NCI-H2107 treated with DMSO at 0.1 percent for 48 hours (cell line): ENCODE measurements at regions not wholly inside any gene's neighbourhood (a gene's known extent, or its start where the extent isn't known, plus 50 kb on each side); places are given as distances from the start of the nearest gene placed in this dataset.
"Not testable (repeated sequence)": the region's sequence is repeated elsewhere in the genome, so short reads cannot be mapped to it uniquely, and the experiment has no call there.

Experiments used
- DNase-seq: peaks from one replicate; lab custom pipeline; 2025; ENCODE audit not compliant: unreplicated experiment; lab: John Stamatoyannopoulos, UW

DNA sequence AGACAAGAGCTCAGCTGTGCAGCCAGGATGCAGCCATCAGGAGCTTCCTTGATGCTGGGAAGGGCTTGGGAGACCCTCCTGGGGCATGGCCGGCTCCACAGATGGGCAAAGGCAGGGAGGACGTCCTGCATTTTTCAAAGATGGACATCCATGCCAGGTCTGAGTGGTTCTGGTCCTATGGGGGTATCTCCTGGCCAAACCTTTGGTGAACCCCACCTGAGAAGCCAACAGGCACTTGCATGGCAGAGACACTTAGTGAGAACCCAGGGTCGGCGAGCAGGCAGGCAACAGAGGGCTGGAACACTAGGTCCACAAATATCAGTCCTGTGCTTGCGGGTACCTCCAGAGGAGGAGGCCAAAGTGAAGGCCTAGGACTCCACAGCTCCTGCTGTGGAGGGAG, 70.0 kb downstream of the KCTD15 start:
- DNase-seq = no peak

DNA sequence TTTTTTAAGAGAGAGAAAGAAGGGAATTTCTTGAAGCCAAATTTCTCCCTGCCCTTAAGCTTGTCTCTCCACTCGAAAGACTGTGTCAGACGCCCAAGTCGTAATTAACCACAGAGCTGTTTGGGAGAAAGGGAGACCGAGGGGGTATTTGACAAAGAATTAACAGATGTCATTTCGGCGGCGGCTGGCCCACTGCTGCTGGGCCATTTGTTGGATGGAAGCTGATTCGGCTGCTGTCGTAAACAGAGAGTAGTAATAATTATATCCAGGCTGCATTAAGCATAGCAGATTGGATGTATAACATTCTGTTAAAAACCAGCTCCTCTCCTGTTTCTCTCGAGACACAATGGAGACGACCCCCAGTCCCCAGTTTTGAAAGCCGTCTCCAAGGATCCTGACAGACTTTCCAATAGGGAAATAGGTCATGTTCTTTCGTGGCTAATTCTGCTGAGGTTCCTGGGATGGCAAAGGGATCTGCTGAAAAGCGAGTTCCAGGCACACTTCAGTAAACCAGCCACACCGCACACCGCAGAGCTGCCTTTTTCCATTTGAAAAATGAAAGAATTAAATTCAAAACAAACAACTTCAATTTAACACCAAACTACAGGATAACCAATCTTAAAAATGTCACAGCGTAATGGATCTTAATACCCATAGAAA, 71.5 kb downstream of the KCTD15 start:
- no peak for DNase-seq

DNA sequence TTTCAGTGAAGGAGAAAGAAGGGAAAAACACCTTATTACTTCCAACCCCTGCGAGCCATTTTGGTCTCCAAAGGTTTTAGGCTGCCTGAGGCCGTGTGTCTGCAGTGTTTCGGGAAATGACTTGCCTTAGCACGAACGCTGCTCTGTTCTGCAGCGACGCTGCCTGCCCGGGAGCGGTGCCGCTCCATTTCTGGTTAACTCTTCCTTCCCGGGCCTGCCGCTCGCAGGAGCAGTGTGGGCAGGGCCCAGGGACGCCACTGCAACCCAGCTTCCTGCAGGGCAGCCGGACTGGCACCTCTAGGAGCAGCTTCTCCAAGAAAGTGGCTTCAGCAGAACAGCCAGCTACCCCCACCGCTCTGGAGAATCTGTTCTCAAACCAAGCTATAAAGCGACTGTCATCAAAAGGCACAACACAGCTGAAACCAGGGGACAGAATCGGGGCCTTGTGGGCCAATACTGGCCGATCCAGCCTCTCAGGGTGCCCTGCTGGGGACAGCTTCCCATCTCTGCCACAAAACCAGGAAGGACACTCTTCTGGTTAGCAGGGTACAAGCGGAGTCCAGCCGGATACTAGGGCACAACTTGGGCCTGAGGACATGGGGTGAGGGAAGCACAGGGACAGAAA, 72.2 kb downstream of the KCTD15 start:
- no peak for DNase-seq

DNA sequence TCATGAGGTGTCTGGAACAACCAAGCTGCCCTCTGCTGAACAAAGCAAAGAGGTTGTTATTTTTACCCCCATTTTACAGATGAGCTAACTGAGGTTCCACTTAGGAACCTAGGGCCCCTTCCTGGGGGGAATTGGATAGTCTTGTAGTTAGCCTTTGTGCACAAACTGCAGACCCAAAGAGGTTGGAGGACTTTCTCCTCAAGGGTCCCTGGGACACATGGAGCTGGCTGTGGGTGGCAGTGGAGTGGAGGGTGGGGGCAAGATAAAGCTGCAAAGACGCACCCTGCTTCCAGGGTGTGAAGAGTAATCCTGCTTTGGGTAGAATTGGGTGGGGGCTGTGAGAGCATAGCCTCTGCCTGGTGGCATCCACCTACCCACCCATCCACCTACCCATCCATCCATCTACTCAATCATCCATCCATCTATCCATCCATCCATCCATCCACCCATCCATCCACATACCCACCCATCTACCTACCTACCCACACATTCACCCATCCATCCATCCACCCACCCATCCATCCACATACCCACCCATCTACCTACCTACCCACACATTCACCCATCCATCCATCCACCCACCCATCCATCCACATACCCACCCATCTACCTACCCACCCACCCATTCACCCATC, 73.7 kb downstream of the KCTD15 start:
- DNase-seq = not testable (repeated sequence)

DNA sequence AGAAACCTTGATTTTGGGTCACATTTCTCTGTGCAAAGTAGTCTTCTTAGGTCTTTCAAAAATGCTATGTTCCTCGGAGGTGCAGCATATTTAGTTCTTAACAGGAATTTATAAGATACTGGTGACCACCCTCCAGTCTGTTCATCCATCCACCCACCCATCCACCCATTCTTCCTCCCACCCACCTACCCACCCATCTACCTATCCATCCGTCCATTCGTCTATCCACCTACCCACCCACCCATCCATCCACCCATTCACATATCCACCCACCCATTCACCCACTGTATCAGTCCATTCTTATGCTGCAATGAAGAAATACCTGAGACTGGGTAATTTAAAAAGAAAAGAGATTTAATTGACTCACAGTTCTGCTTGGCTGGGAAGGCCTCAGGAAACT, 74.9 kb downstream of the KCTD15 start:
- no peak for DNase-seq

DNA sequence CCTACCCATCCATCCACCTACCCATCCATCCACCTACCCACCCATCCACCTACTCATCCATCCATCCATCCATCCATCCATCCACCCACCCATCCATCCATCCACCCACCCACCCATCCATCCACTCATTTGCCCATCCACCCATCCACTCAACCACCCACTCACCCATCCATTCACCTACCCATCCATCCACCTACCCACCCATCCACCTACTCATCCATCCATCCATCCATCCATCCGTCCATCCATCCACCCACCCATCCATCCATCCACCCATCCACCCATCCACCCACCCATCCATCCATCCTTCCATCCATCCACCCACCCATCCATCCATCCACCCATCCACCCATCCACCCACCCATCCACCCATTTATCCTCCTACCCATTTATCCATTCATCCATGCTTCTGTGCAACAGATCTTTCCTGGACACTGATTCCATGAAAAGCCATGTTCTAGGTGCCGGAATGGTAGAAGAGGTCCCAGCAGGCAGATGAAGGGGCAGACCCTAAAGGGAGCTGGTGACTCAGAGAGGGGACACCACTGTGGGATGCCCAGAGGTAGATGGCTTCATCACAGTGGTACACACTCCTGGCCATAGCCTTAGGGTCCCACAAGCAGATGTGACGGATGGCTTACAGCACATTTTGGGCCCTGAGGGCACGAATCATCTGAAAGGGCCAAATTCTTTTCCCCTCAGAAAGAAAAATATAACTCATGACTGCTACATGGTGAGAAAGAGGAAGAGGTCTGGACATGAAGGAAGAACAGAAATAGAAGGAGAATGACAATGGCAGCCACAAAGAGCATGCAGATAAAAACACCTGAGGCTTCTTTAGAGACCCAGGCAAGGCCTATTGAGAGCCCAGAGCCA, 76.0 kb downstream of the KCTD15 start:
- DNase-seq = no peak

DNA sequence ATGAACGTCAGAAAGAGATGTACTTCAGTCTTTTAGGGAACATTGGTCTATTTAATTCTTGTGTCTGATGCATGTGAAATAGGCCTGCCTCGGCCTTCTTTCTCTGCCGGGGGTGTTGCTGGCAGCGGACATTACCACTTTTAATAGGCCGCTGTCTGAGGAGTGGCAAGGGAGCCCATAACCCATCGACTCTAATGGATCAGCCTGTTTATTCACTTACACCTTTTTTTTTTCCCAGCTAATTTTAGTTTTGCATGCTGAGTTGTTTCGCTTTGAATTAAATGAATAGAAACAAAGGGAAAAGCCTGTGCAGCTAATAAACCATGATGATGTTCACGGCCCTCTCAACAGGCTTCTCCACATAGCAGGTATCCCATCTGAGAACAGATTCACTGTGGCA, 78.4 kb downstream of the KCTD15 start:
- no peak for DNase-seq

DNA sequence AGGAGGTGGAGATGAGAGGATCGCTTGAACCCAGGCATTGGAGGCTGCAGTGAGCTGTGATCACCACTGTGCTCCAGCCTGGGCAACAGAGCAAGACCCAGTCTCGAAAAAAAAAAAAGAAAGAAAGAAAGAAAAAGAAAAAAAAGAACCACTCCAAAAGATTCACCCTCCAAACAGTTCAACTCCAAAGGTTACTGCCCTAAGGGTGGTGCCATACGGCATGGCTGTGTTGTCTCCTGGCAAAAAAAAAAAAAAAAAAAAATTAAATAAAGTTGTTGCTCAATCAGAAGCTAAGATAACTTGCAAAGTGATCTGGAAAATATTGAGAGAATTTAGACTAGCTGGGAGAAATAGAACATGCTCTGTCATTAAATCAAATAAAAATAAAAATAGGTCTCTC, 79.5 kb downstream of the KCTD15 start:
- DNase-seq = no peak

DNA sequence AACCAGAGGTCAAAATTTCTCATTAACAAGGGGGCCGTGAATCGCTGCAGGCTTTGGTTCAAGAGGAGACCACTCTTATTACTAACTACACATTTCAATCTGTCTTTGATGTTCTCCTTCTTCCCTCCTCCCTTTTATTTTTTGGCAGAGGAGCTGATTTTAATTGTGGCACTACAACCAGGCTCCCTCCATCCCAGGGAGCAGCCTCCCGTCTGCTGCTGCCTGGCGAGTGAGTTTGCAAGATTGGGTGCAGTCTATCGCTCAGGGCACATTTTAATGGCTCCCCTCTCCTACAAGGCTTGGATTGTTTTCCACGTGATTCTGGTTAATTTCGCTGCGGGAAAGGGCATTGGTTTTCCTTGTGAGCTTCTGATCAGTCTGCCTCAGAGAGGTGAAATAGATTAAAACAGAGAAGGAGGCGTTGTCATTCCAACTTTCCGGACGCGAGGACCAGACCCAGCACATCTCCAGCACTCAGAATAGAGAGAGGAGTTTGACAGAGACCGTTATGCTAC, 81.4 kb downstream of the KCTD15 start:
- DNase-seq = no peak

DNA sequence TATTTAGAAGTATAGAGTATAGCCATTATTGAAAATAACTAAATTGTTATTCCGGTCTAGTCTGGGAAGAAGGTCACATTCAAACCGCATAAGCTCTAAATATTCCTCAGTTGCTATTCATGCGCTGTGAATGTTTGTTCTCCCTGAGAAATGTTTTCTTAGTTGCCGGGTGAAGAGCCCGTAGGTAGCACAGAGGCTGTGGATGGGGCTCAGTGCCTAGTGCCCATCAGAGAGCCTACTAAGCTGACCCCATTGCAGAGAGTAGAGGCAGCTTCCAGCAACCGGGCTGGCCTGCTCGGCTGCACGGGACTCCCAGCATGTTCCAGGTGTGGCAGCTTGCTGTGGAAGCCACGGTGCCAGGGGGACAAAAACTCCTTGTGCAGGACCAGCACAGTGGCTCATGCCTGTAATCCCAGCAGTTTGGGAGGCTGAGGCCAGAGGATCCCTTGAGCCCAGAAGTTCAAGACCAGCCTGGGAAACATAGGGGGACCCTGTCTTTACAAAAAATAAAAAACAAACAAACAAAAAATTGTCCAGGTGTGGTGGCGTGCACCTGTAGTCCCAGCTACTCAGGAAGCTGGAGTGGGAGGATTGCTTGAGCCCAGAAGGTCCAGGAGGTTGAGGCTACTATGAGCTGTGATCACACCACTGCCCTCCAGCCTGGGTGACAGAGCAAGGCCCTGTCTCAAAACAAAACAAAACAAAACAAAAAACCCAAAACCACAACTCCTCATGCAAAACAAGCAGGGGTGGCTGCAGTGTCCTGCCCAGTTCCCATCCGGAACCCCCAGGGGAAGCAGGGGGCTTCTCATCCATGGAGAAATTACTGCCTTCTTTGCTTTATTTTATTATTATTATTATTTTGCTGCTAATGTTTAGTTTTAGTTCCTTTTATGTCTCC, 82.5 kb downstream of the KCTD15 start:
- DNase-seq = no peak

DNA sequence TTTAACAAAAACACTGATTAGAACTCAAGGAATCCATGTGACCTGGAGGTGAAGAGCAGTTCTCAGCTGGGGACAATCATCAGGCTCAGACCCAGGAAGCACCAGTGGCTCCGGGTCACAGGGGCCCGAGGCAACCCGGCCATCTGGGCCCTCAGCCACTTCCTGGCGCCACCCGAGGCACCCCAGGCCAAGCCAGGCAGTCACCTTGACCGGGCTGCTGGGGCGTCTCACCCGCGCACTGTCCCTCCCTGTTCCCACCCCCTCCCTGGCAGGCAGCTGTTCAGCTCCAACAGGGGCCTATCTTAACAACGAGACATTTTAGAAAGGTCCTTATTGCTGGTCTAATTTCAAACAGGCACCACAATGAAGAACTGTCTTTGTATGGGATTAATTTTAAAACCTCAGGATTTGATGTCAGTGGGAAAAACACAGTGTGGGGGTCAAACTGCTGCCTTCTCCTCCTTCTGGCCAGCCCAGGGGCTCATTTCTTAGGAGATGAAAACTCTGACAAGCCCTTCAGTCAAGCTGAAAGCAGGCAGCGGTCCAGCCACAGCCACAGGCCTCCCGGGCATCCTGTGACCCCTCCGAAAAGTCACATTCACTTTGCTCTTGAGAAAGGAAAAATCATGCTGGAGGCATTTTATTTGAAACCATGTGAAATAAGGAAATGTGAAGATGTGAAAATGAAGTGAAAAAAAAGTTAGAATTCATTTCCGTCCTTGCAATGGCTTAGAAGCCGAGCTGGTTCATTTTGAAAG, 83.3 kb downstream of the KCTD15 start:
- DNase-seq = no peak

DNA sequence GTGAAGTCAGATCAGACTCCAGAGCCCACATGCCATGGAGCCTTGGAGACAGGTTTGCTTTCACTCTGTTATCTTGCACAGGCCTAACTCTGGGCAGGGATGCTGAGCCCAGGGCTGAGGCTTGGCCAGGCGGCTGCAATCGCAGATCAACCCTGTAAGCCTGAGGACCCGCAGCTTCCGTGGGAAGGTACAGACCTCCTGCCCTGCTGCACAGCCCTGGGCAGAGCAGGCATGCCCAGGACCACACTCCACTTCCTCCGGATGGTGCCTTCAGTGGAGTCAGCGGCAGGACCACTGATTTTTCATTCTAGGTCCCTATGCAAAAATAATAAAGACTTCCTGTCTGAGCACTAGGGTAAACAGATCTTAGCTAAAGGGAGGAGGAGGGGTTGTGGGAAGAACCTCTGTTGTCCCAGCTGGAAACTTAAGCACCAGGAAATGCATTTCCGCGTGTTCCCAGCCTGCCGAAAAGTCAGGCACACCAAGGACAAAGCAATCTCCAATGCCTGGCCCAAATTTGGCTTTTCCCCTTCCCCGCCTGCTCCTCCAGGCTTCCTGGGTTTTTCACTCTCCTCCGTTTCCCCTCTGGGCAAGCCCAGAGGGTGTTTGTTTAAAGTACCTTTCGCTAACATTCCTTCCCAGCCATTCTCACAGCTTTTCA, 87.3 kb downstream of the KCTD15 start:
- no peak for DNase-seq

DNA sequence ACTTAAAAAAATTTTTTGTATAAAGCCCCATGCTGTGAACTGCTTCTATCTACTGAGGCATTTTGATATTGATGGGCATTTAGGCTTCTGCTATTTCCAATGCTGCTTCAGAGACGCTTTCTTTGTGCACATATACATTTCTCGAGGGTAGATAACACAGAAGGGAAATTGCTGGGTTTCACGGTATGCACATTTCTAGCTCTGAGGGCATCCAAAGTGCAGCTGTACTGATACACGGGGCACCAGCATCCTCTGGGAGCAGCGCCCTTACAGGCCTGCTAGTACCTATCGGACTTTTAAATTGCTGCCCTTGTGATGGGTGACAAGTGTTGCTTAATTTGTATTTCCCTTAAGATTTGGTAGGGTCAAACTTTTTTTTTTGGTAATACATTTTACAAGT, 88.6 kb downstream of the KCTD15 start:
- DNase-seq = no peak

DNA sequence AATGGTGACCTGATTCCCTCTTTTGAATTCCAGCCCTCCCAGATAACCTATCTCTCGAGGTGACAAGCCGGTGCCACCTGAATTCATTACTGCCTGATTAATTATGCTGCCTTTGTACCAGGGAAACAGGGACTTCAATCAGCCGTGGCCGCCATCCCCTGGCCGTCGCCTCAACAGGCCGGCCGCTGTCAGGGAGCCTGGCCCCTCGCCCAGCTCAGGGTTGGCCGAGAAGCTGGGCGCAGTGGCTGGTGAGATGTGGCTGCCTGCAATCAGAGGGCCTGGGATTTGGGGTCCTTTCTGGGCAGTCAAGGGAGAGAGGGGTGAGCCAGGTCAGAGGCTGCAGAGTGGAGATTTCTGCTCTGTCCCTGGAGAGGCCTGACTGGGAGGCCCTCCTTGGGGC, 91.2 kb downstream of the KCTD15 start:
- DNase-seq = no peak

DNA sequence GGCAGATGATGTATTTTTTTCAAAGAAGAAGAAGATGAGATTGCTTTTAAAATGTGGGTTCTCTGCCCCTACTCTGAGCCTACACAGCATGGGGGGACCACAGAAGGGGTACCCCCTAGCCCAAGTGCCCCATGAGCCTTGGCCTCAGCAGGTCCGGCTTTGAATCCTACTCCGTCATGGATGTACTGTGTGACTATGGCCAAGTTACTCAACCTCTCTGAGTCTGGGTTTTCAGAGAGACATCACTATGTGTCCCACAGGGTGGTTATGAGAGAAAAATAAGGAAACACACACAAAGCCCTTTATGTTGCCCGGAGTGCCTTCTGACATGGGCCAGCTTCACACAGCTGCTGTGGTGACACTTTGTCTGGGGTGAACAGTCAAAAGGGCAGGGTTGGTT, 92.0 kb downstream of the KCTD15 start:
- DNase-seq = no peak

DNA sequence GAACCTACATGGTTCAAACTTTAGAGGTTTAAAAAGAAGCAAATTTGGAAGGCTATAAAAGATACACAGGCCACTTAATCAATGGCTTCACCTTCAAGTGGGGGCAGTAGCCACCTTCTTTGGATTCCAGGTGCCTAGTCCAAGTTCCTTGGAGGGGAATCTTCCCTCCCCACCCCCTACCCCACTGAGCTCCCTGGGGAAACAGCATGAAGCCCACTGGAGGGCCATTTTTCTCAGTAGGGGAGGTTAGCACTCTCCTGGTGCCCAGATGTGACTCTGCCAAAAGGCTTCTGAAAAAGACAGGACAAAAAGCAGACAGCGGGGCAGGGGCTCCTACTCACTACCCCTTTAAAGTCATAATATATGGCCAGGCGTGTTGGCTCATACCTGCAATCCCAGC, 93.9 kb downstream of the KCTD15 start:
- DNase-seq = no peak

DNA sequence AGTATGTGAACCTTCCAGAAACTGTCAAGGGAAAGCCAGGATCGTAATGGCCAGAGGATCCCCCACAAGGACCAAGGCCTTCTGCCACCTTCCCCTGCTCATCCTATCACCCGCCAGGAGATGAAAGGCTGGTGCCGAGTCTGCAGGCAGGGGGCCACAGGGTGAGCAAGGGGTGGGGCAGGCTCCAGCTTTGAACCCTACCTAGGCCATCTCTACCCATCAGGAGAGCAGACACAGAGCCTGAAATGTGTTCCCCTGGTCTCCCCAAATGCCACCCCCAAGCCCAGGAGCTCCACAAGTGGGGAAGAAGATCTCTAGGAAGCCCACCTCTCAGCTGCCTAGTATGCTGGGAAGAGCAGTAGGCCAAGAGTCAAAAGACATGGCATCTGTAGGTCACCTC, 95.1 kb downstream of the KCTD15 start:
- no peak for DNase-seq

DNA sequence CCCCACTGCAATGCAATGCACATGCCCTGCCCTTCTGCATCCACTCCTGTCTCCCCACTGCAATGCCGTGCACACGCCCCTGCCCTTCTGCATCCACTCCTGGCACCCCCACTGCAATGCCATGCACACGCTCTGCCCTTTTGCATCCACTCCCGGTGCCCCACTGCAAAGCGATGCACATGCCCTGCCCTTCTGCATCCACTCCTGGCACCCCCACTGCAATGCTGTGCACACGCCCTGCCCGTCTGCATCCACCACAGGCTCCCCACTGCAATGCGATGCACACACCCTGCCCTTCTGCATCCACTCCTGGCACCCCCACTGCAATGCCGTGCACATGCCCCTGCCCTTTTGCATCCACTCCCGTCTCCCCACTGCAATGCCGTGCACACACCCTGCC, 98.1 kb downstream of the KCTD15 start:
- DNase-seq = no peak

DNA sequence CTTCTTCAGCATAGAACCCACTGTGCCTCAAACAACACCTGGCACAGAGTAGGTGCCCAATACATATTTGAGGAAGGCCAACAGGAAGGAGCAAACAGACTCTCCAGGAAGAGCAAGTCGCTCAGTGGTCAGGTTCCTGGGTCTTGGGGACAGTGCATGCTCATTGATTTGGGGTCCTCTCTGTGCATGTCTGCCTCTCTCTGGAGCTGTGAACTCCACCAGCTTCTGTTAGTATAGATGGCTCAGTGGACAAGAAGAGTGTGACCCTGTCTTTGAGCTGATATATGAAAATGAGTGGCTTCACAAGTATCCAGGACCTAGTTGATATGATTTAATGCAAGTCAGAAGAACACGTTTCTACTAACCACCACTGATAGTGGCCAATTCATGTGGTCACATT, 98.7 kb downstream of the KCTD15 start:
- no peak for DNase-seq
